HepG2 (cell line): ENCODE measurements at regions not wholly inside any gene's neighbourhood (a gene's known extent, or its start where the extent isn't known, plus 50 kb on each side); places are given as distances from the start of the nearest gene placed in this dataset.

Experiments
- ATAC-seq: fragments of 200-7000 bp; cut with Tn5 transposase; 3 replicates; pipeline ENCODE4 v1.9.1; 2020; ENCODE audit warnings: mild to moderate bottlenecking, moderate library complexity
- BruUV-seq: library from RNA; stranded (reverse); fragments of 400-500 nt; replicated peaks from 2 replicates; lab custom pipeline; 2021; lab: Mats Ljungman, UMichigan
- CTCF ChIA-PET: fragments of 300-600 bp; formaldehyde crosslinking; extraction: SDS; loops from one replicate; lab custom pipeline; 2021; ENCODE audit warnings: low total read pairs, inconsistent platforms, low intra/inter-chr PET ratio; lab: Yijun Ruan, JAX
- POLR2A ChIA-PET: fragments of 350-600 bp; sonication (Branson Sonifier 250); formaldehyde crosslinking; loops from one replicate; lab custom pipeline; 2020; ENCODE audit warnings: antibody characterized with exemption, inconsistent platforms; lab: Yijun Ruan, JAX
- DNase-seq: peaks from one replicate; pipeline ENCODE4 v3.0.0-alpha.2; 2015; ENCODE audit warnings: low spot score
- FAIRE-seq: peaks from 3 replicates; lab custom pipeline; 2011; peaks lifted over from hg19 to GRCh38; lab: Jason Lieb, UNC
- H2AFZ ChIP-seq: one replicate; pipeline ENCODE4 v1.6.1; 2011; ENCODE audit warnings: low read length, inconsistent platforms
- H3K27ac ChIP-seq: fragments of 300-600 bp; 3 replicates; pipeline ENCODE4 v1.8.0; 2011; ENCODE audit warnings: mixed run types, mild to moderate bottlenecking, mixed read lengths, low read length, inconsistent platforms; ENCODE audit not compliant: insufficient read depth; ENCODE audit errors: extremely low read length
- H3K27me3 ChIP-seq, 2 experiments: fragments of 200-600 bp in 1 of 2; 2 replicates in 1 of 2; 3 replicates in 1 of 2; pipeline versions ENCODE4 v1.6.0 to v1.8.0; 2011; ENCODE audit warnings: low read length in 2 of 2, mild to moderate bottlenecking in 2 of 2, moderate library complexity in 2 of 2, inconsistent platforms in 1 of 2; ENCODE audit not compliant: insufficient read depth in 2 of 2, control insufficient read depth in 1 of 2
- H3K36me3 ChIP-seq, 2 experiments: fragments of 200-600 bp in 1 of 2; replicated peaks in 1 of 2; 2 replicates in 1 of 2; 3 replicates in 1 of 2; pipeline versions ENCODE4 v1.5.1 to v1.8.0; 2011; ENCODE audit warnings: low read length in 2 of 2, inconsistent platforms in 1 of 2; ENCODE audit not compliant: insufficient read depth in 2 of 2, control insufficient read depth in 1 of 2
- H3K4me1 ChIP-seq: 2 replicates; pipeline ENCODE4 v1.5.1; 2012; ENCODE audit warnings: low read length, inconsistent platforms; ENCODE audit not compliant: insufficient read depth
- H3K4me2 ChIP-seq: 2 replicates; pipeline ENCODE4 v1.6.0; 2011; ENCODE audit warnings: low read depth, low read length, inconsistent platforms
- H3K4me3 ChIP-seq, 3 experiments: fragments of 200-600 bp in 1 of 3; sonication (generic), shearing (Covaris generic) in 1 of 3; replicated peaks in 1 of 3; 2 replicates each; pipeline ENCODE4 v1.5.1; 2011 to 2016; ENCODE audit warnings: low read length in 3 of 3, inconsistent platforms in 2 of 3, low read depth in 2 of 3, mild to moderate bottlenecking in 2 of 3, control low read depth in 1 of 3, mixed read lengths in 1 of 3; ENCODE audit not compliant: insufficient read depth in 1 of 3
- H3K79me2 ChIP-seq: one replicate; pipeline ENCODE4 v1.6.1; 2011; ENCODE audit warnings: low read length, inconsistent platforms; ENCODE audit not compliant: insufficient read depth
- H3K9ac ChIP-seq: 2 replicates; pipeline ENCODE4 v1.6.0; 2011; ENCODE audit warnings: mild to moderate bottlenecking, low read depth, low read length, inconsistent platforms; ENCODE audit not compliant: insufficient read depth
- H3K9me3 ChIP-seq: 2 replicates; pipeline ENCODE4 v1.5.1; 2012; ENCODE audit warnings: mild to moderate bottlenecking, low read length
- H4K20me1 ChIP-seq: 2 replicates; pipeline ENCODE4 v1.6.0; 2011; ENCODE audit warnings: inconsistent platforms, mild to moderate bottlenecking, low read length, moderate library complexity; ENCODE audit not compliant: insufficient read depth
- DNMT1 ChIP-seq: sonication (generic); formaldehyde crosslinking; IDR thresholded peaks from 2 replicates; pipeline ENCODE4 v1.5.1; 2020; ENCODE audit warnings: mild to moderate bottlenecking, missing genetic modification reagents
- ESRRA ChIP-seq: sonication (generic); formaldehyde crosslinking; IDR thresholded peaks from 2 replicates; pipeline ENCODE4 v1.5.1; 2020; ENCODE audit warnings: mild to moderate bottlenecking, low read depth, missing genetic modification reagents
- FOSL1 ChIP-seq: sonication (generic); formaldehyde crosslinking; IDR thresholded peaks from 2 replicates; pipeline ENCODE4 v1.9.0; 2021; ENCODE audit warnings: missing genetic modification reagents, borderline replicate concordance
- GATAD2A ChIP-seq: IDR thresholded peaks from 2 replicates; pipeline ENCODE4 v1.6.1; 2016
- MBNL3 ChIP-seq: fragments of 250-450 bp; sonication (Bioruptor Pico); conservative IDR thresholded peaks from 2 replicates; pipeline ENCODE4 v1.8.0; 2022; ENCODE audit warnings: mild to moderate bottlenecking, inconsistent platforms
- MIXL1 ChIP-seq: IDR thresholded peaks from 2 replicates; pipeline ENCODE4 v1.6.1; 2016
- MLLT10 ChIP-seq: sonication (generic); formaldehyde crosslinking; IDR thresholded peaks from 2 replicates; pipeline ENCODE4 v1.4.0; 2020; ENCODE audit warnings: missing genetic modification reagents
- NCOA2 ChIP-seq: sonication (generic); formaldehyde crosslinking; IDR thresholded peaks from 2 replicates; pipeline ENCODE4 v1.8.0; 2022; ENCODE audit warnings: inconsistent platforms
- RBM22 ChIP-seq: fragments of 200-400 bp; formaldehyde crosslinking; optimal IDR thresholded peaks from 2 replicates; pipeline ENCODE3; 2017; ENCODE audit warnings: mild to moderate bottlenecking, low read length, moderate library complexity
- RXRA ChIP-seq: sonication (generic); formaldehyde crosslinking; IDR thresholded peaks from 2 replicates; pipeline ENCODE4 v1.5.1; 2020; ENCODE audit warnings: missing genetic modification reagents
- RXRB ChIP-seq: IDR thresholded peaks from 2 replicates; pipeline ENCODE4 v1.6.1; 2016; ENCODE audit warnings: borderline replicate concordance, missing genetic modification reagents, missing compliant biosample characterization
- SNRNP70 ChIP-seq: fragments of 200-400 bp; formaldehyde crosslinking; IDR thresholded peaks from 2 replicates; pipeline ENCODE4 v1.6.1; 2017; ENCODE audit warnings: mild to moderate bottlenecking, low read depth, low read length, moderate library complexity
- ZNF33B ChIP-seq: sonication (generic); formaldehyde crosslinking; IDR thresholded peaks from 2 replicates; pipeline ENCODE4 v1.5.1; 2020; ENCODE audit warnings: mild to moderate bottlenecking, missing genetic modification reagents
- ZNF672 ChIP-seq: sonication (generic); formaldehyde crosslinking; IDR thresholded peaks from 2 replicates; pipeline ENCODE4 v1.8.1; 2022; ENCODE audit warnings: missing genetic modification reagents
- ZNF792 ChIP-seq: IDR thresholded peaks from 2 replicates; pipeline ENCODE4 v1.6.1; 2016
- ZNF878 ChIP-seq: sonication (generic); formaldehyde crosslinking; IDR thresholded peaks from 2 replicates; pipeline ENCODE4 v1.8.1; 2023; ENCODE audit warnings: mild to moderate bottlenecking, missing genetic modification reagents, moderate library complexity
- WGBS: methylation state at CpG from one replicate; pipeline ENCODE4 v1.1.6; 2017; ENCODE audit warnings: low lambda C conversion rate; 5-methylcytosine and 5-hydroxymethylcytosine counted together
- in situ Hi-C: cut with HindIII; loops from 2 replicates; pipeline ENCODE4 v1.10.0; 2017; ENCODE audit warnings: low pct_unique_long_range_greater_than_20kb; ENCODE audit not compliant: extremely low pct_ligation_motif_present
- intact Hi-C: fragments of 100-400 bp; cut with micrococcal nuclease; formaldehyde crosslinking; loops from one replicate; pipeline ENCODE4 v1.10.0; 2022; ENCODE audit not compliant: unreplicated experiment
- TF ChIP-seq, protein P1 (sequence below): IDR thresholded peaks from 2 replicates; pipeline ENCODE4 v1.6.1; 2016; ENCODE audit warnings: low read depth, missing genetic modification reagents, missing compliant biosample characterization
- TF ChIP-seq, protein P2 (sequence below): sonication (generic); formaldehyde crosslinking; IDR thresholded peaks from 2 replicates; pipeline ENCODE4 v1.5.0; 2020; ENCODE audit warnings: missing genetic modification reagents
- TF ChIP-seq, protein P3 (sequence below): sonication (generic); formaldehyde crosslinking; IDR thresholded peaks from 2 replicates; pipeline ENCODE4 v1.9.0; 2021; ENCODE audit warnings: missing genetic modification reagents, mild to moderate bottlenecking, borderline replicate concordance

DNA sequence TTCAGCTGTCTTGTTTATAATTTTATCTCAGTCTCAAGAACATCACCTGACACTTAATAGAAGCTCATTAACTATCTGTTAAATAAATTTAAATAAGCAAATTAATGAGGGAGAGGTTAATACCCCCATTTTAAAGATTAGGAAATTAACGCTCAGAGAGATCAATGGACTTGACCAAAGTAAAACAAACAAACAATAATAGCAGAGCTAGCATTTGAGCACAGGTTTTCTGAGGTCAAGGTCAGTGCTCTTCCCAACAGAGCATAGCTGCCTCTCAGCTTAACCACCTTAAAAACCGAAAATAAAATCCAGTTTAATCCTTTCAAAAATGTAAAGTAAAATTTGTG, 196.6 kb upstream of the BCL6 start (continued):
- TF ChIP-seq RXRB, result peak; percentile 98
- TF ChIP-seq ZNF878 (CRISPR knock-in tag), result peak; percentile 64; the same call in 1 of the 2 replicates
- no peak for TF ChIP-seq ZNF792
- TF ChIP-seq ZNF33B, result no peak
- peak; percentile 75 for TF ChIP-seq NCOA2 (CRISPR knock-in tag)
- peak; percentile 64 for TF ChIP-seq GATAD2A (CRISPR knock-in tag)
- peak; percentile 39; the same call in 1 of the 2 replicates for TF ChIP-seq RXRA (CRISPR knock-in tag)
- peak; percentile 61 for TF ChIP-seq MIXL1 (CRISPR knock-in tag)

DNA sequence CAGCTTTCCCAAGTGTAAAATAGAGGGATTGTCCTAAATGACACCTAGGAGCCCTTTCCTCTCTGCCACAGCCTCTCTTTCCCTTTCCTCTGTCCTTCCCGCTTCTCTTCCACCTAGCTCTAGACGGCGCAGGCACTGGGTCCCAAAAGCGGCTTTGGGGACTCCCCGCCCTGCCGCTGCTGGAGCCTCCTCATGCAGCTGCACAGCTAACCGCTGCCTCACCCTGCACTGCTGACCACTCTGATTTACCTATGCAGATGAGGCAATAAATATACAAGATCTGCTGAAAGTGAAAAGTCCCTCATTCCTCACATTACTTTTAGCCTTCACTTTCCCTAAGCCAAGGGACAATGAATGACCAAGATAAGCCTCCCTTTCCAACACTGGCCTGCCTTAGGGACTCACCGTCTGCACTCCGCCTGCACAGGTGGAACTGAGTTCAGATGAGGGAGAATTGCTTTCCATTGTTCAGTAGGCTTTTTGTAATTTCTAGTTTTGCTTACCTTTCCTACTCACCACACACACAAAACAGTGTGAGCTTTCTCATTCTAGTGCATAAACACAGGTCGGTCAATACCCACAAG, 197.5 kb upstream of the BCL6 start:
- no peaks in the 10 kb centered on the region for H4K20me1 ChIP-seq
- peaks cover 0 to 3% of the 10 kb centered on the region in 2 experiments; a peak in 1 of 5 replicates for H3K27me3 ChIP-seq
- peak overlapping the region; percentile 36; the same call in 1 of the 2 replicates for H3K4me2 ChIP-seq
- peaks cover 70% of the 10 kb centered on the region for H3K4me1 ChIP-seq
- ChIA-PET POLR2A (interaction anchor here (1.0 to 2.8 kb wide), 3 partner anchors 50 to 60 kb away, joined by 3 to 9 read pairs (median 3); no protein-coding TSS in a partner anchor), CTCF (no interaction called here)
- H3K9me3 ChIP-seq, result no peaks in the 10 kb centered on the region
- no peak for ATAC-seq
- no TSS peak for BruUV-seq
- intact Hi-C loops, result loop anchor here (2.0 kb wide), 1 partner anchor 60 kb away; no protein-coding TSS in a partner anchor
- no peaks in the 10 kb centered on the region for H3K36me3 ChIP-seq
- 95% methylated on average over 10 of the region's 10 CpGs for WGBS
- no peak overlapping the region for H2AFZ ChIP-seq
- H3K4me3 ChIP-seq, result no peak overlapping the region
- DNase-seq, result no peak
- in situ Hi-C loops, result no loop called here
- H3K79me2 ChIP-seq, result no peaks in the 10 kb centered on the region
- no peak for FAIRE-seq
- H3K27ac ChIP-seq, result no peak overlapping the region
- no peak overlapping the region for H3K9ac ChIP-seq
- TF ChIP-seq MBNL3 (CRISPR knock-in tag) (no peak), RXRA (CRISPR knock-in tag) (no peak), MLLT10 (no peak), RBM22 (no peak), ESRRA (CRISPR knock-in tag) (no peak), ZNF672 (CRISPR knock-in tag) (0 out of 2 replicates have a peak, but pooled peaks have one; percentile 43), DNMT1 (no peak), SNRNP70 (no peak), FOSL1 (CRISPR knock-in tag) (no peak)
- TF ChIP-seq, protein P1, sequence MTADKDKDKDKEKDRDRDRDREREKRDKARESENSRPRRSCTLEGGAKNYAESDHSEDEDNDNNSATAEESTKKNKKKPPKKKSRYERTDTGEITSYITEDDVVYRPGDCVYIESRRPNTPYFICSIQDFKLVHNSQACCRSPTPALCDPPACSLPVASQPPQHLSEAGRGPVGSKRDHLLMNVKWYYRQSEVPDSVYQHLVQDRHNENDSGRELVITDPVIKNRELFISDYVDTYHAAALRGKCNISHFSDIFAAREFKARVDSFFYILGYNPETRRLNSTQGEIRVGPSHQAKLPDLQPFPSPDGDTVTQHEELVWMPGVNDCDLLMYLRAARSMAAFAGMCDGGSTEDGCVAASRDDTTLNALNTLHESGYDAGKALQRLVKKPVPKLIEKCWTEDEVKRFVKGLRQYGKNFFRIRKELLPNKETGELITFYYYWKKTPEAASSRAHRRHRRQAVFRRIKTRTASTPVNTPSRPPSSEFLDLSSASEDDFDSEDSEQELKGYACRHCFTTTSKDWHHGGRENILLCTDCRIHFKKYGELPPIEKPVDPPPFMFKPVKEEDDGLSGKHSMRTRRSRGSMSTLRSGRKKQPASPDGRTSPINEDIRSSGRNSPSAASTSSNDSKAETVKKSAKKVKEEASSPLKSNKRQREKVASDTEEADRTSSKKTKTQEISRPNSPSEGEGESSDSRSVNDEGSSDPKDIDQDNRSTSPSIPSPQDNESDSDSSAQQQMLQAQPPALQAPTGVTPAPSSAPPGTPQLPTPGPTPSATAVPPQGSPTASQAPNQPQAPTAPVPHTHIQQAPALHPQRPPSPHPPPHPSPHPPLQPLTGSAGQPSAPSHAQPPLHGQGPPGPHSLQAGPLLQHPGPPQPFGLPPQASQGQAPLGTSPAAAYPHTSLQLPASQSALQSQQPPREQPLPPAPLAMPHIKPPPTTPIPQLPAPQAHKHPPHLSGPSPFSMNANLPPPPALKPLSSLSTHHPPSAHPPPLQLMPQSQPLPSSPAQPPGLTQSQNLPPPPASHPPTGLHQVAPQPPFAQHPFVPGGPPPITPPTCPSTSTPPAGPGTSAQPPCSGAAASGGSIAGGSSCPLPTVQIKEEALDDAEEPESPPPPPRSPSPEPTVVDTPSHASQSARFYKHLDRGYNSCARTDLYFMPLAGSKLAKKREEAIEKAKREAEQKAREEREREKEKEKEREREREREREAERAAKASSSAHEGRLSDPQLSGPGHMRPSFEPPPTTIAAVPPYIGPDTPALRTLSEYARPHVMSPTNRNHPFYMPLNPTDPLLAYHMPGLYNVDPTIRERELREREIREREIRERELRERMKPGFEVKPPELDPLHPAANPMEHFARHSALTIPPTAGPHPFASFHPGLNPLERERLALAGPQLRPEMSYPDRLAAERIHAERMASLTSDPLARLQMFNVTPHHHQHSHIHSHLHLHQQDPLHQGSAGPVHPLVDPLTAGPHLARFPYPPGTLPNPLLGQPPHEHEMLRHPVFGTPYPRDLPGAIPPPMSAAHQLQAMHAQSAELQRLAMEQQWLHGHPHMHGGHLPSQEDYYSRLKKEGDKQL (CRISPR knock-in tag), result no peak
- TF ChIP-seq, protein P2, sequence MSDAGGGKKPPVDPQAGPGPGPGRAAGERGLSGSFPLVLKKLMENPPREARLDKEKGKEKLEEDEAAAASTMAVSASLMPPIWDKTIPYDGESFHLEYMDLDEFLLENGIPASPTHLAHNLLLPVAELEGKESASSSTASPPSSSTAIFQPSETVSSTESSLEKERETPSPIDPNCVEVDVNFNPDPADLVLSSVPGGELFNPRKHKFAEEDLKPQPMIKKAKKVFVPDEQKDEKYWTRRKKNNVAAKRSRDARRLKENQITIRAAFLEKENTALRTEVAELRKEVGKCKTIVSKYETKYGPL (CRISPR knock-in tag), result no peak
- TF ChIP-seq, protein P3, sequence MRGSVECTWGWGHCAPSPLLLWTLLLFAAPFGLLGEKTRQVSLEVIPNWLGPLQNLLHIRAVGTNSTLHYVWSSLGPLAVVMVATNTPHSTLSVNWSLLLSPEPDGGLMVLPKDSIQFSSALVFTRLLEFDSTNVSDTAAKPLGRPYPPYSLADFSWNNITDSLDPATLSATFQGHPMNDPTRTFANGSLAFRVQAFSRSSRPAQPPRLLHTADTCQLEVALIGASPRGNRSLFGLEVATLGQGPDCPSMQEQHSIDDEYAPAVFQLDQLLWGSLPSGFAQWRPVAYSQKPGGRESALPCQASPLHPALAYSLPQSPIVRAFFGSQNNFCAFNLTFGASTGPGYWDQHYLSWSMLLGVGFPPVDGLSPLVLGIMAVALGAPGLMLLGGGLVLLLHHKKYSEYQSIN (CRISPR knock-in tag), result no peak
